HG03439 (cell line): ENCODE measurements at regions not wholly inside any gene's neighbourhood (a gene's known extent, or its start where the extent isn't known, plus 50 kb on each side); places are given as distances from the start of the nearest gene placed in this dataset.

ENCODE experiments used
- ATAC-seq: cut with Tn5 transposase; IDR thresholded peaks from one replicate; pipeline ENCODE4 v1.9.1; 2021; ENCODE audit warnings: mild to moderate bottlenecking, moderate library complexity; ENCODE audit not compliant: unreplicated experiment

- ATAC-seq = no peak
Observed at GRCh38 chr22:47446331-47446730, 683.9 kb downstream of the TBC1D22A start.

- no peak for ATAC-seq
Observed at GRCh38 chr22:47445716-47446290, 683.4 kb downstream of the TBC1D22A start.

- ATAC-seq = no peak
Observed at GRCh38 chr22:47445212-47445611, 682.8 kb downstream of the TBC1D22A start.

GRCh38 chr22:47444746-47445065 is 682.3 kb downstream of the TBC1D22A start:
- ATAC-seq = no peak

- no peak for ATAC-seq
Observed at GRCh38 chr22:47443836-47444745, 681.6 kb downstream of the TBC1D22A start.

GRCh38 chr22:47442821-47443220 is 680.4 kb downstream of the TBC1D22A start:
- ATAC-seq = no peak

GRCh38 chr22:47439643-47440265 is 677.3 kb downstream of the TBC1D22A start:
- ATAC-seq = no peak

- no peak for ATAC-seq
Observed at GRCh38 chr22:47437636-47438035, 675.2 kb downstream of the TBC1D22A start.

- no peak for ATAC-seq
Observed at GRCh38 chr22:47437110-47437509, 674.7 kb downstream of the TBC1D22A start.

- ATAC-seq = no peak
Observed at GRCh38 chr22:47435826-47436225, 673.4 kb downstream of the TBC1D22A start.

- no peak for ATAC-seq
Observed at GRCh38 chr22:47435204-47435487, 672.7 kb downstream of the TBC1D22A start.

- no peak for ATAC-seq
Observed at GRCh38 chr22:47434336-47435203, 672.1 kb downstream of the TBC1D22A start.

- ATAC-seq = no peak
Observed at GRCh38 chr22:47433627-47434026, 671.2 kb downstream of the TBC1D22A start.

GRCh38 chr22:47432683-47433082 is 670.2 kb downstream of the TBC1D22A start:
- no peak for ATAC-seq

GRCh38 chr22:47423861-47424820 is 661.7 kb downstream of the TBC1D22A start:
- no peak for ATAC-seq

GRCh38 chr22:47423266-47423665 is 660.8 kb downstream of the TBC1D22A start:
- no peak for ATAC-seq

GRCh38 chr22:47422736-47423135 is 660.3 kb downstream of the TBC1D22A start:
- no peak for ATAC-seq

- no peak for ATAC-seq
Observed at GRCh38 chr22:47421846-47422245, 659.4 kb downstream of the TBC1D22A start.

GRCh38 chr22:47420211-47420610 is 657.8 kb downstream of the TBC1D22A start:
- ATAC-seq = no peak

- ATAC-seq = no peak
Observed at GRCh38 chr22:47419239-47419638, 656.8 kb downstream of the TBC1D22A start.
